Endothelial cell of umbilical vein (primary cell): ENCODE measurements at regions not wholly inside any gene's neighbourhood (a gene's known extent, or its start where the extent isn't known, plus 50 kb on each side); places are given as distances from the start of the nearest gene placed in this dataset.

Experiments
- BruUV-seq: library from RNA; stranded (reverse); fragments of 400-500 nt; replicated peaks from 2 replicates; lab custom pipeline; 2021; lab: Mats Ljungman, UMichigan
- CTCF ChIA-PET: fragments of 300-600, 350-600 bp; sonication (Branson Sonifier 250); formaldehyde crosslinking; loops from one replicate; lab custom pipeline; 2021; ENCODE audit warnings: antibody characterized with exemption, inconsistent platforms; lab: Charles Lee
- POLR2A ChIA-PET: fragments of 300-600, 350-600 bp; sonication (Branson Sonifier 250); formaldehyde crosslinking; loops from one replicate; lab custom pipeline; 2021; ENCODE audit warnings: antibody characterized with exemption, inconsistent platforms; lab: Charles Lee
- DNase-seq: peaks from one replicate; pipeline ENCODE4 v3.0.0-alpha.2; 2011; ENCODE audit warnings: low read depth, low spot score
- FAIRE-seq: peaks from 2 replicates; lab custom pipeline; 2011; peaks lifted over from hg19 to GRCh38; lab: Jason Lieb, UNC
- H2AFZ ChIP-seq: 2 replicates; pipeline ENCODE4 v1.6.0; 2012; ENCODE audit warnings: low read depth, low read length, control low read depth, inconsistent platforms
- H3K27ac ChIP-seq: 2 replicates; pipeline ENCODE4 v1.5.1; 2011; ENCODE audit warnings: low read depth, mild to moderate bottlenecking, control low read depth, low read length, moderate library complexity; ENCODE audit not compliant: insufficient read depth
- H3K27me3 ChIP-seq, 2 experiments: 2 replicates each; pipeline versions ENCODE4 v1.6.0 to v1.6.1; 2011; ENCODE audit warnings: low read length in 2 of 2, mixed read lengths in 1 of 2; ENCODE audit not compliant: control insufficient read depth in 2 of 2, insufficient read depth in 2 of 2
- H3K36me3 ChIP-seq, 2 experiments: 2 replicates in 1 of 2; 3 replicates in 1 of 2; pipeline ENCODE4 v1.5.1; 2011; ENCODE audit warnings: low read length in 2 of 2, mild to moderate bottlenecking in 1 of 2, moderate library complexity in 1 of 2; ENCODE audit not compliant: control insufficient read depth in 2 of 2, insufficient read depth in 2 of 2; ENCODE audit errors: extremely low read depth in 1 of 2
- H3K4me1 ChIP-seq: 3 replicates; pipeline ENCODE4 v1.5.1; 2011; ENCODE audit warnings: mild to moderate bottlenecking, low read length; ENCODE audit not compliant: control insufficient read depth, insufficient read depth; ENCODE audit errors: extremely low read depth
- H3K4me2 ChIP-seq: 2 replicates; pipeline ENCODE4 v1.6.1; 2011; ENCODE audit warnings: low read length, control low read depth, mixed read lengths; ENCODE audit not compliant: insufficient read depth
- H3K4me3 ChIP-seq, 3 experiments: fragments of 200-600 bp in 1 of 3; sonication (generic), shearing (Covaris generic) in 1 of 3; replicated peaks in 1 of 3; 2 replicates each; pipeline ENCODE4 v1.5.1; 2011 to 2016; ENCODE audit warnings: control low read depth in 3 of 3, low read length in 3 of 3, mild to moderate bottlenecking in 2 of 3, inconsistent platforms in 1 of 3, low read depth in 1 of 3, moderate library complexity in 1 of 3; ENCODE audit not compliant: insufficient read depth in 1 of 3
- H3K79me2 ChIP-seq: 2 replicates; pipeline ENCODE4 v1.6.0; 2012; ENCODE audit warnings: low read length, inconsistent platforms; ENCODE audit not compliant: control insufficient read depth, insufficient read depth
- H3K9ac ChIP-seq: replicated peaks from 2 replicates; pipeline ENCODE3; 2011; ENCODE audit warnings: low read length, control low read depth; ENCODE audit not compliant: insufficient read depth; ENCODE audit errors: extremely low read depth
- H3K9me1 ChIP-seq: replicated peaks from 3 replicates; pipeline ENCODE4 v1.6.0; 2011; ENCODE audit warnings: mild to moderate bottlenecking, low read length; ENCODE audit not compliant: control insufficient read depth, insufficient read depth; ENCODE audit errors: extremely low read depth
- H3K9me3 ChIP-seq: replicated peaks from 2 replicates; pipeline ENCODE4 v1.5.1; 2012; ENCODE audit warnings: low read length, inconsistent platforms; ENCODE audit not compliant: control insufficient read depth, insufficient read depth
- H4K20me1 ChIP-seq: replicated peaks from 2 replicates; pipeline ENCODE3; 2011; ENCODE audit warnings: mild to moderate bottlenecking, low read length; ENCODE audit not compliant: control insufficient read depth, insufficient read depth; ENCODE audit errors: extremely low read depth
- EZH2 ChIP-seq: IDR thresholded peaks from 2 replicates; pipeline ENCODE4 v1.6.1; 2012; ENCODE audit warnings: borderline replicate concordance, low read depth, mild to moderate bottlenecking, moderate library complexity, low read length, inconsistent platforms; ENCODE audit not compliant: severe bottlenecking
- FOS ChIP-seq: IDR thresholded peaks from 2 replicates; pipeline ENCODE4 v1.6.1; 2011; ENCODE audit warnings: mild to moderate bottlenecking, low read length, moderate library complexity, borderline replicate concordance; ENCODE audit not compliant: insufficient read depth
- MAX ChIP-seq: IDR thresholded peaks from 2 replicates; pipeline ENCODE4 v1.6.1; 2011; ENCODE audit not compliant: insufficient read depth, insufficient read length
- POLR2A ChIP-seq: IDR thresholded peaks from 2 replicates; pipeline ENCODE4 v1.6.1; 2012; ENCODE audit warnings: low read depth, mild to moderate bottlenecking, control low read depth, low read length
- POLR2AphosphoS5 ChIP-seq: IDR thresholded peaks from 2 replicates; pipeline ENCODE4 v1.6.1; 2012; ENCODE audit warnings: low read depth, mild to moderate bottlenecking, control low read depth, low read length, moderate library complexity; ENCODE audit not compliant: insufficient read depth
- dilution Hi-C: fragments of 300-500 bp; cut with MboI; formaldehyde crosslinking; loops from one replicate; pipeline ENCODE4 v1.15.0; 2019; ENCODE audit warnings: low sequenced_read_pairs; ENCODE audit not compliant: extremely low pct_ligation_motif_present
- intact Hi-C: fragments of 100-400 bp; cut with micrococcal nuclease; formaldehyde crosslinking; loops from one replicate; pipeline ENCODE4 v1.10.0; 2022
- TF ChIP-seq, protein P1 (sequence below), 2 donors: IDR thresholded peaks; 1 replicate in 1 of 2; 2 replicates in 1 of 2; pipeline ENCODE4 v1.5.1; 2011; ENCODE audit warnings: low read length in 2 of 2, mild to moderate bottlenecking in 2 of 2, moderate library complexity in 2 of 2, control low read depth in 1 of 2, inconsistent platforms in 1 of 2, low read depth in 1 of 2; ENCODE audit not compliant: insufficient read depth in 1 of 2; ENCODE audit errors: extremely low read depth in 1 of 2

DNA sequence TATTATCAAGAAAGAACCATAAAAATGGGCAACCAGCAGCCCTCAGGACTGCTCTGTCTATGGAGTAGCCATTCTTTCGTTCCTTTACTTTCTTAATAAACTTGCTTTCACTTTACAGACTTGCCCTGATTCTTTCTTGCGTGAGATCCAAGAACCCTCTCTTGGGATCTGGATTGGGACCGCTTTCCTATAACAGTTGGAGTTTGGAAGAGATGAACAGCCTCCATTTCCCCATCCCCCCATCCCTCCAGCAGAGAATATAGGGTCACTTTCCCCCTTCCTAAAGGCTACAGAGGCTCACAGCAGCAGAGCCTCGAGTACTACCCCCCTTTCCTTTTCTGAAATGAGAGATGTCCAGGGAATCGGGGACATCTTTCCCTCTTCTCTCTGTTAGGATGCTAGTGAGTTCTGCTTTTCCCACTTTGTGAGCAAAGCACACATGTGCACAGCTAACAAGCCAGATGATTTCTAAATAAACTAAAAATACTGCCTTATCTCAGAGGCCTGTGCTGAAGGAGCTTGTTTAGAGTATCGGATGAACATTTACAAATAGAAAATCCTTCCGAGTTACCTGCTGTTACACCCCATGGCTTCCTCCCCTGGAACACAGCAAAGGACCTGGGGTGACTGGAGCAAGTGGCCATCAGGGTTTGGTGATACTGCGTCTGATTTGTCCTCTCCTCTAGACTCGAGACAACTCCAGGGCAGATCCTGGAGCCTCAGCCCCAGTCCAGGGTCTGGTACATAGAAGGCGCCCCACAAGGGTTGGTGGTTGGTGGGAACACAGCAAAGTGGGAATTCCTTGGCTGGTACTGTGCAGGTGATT, 144.2 kb downstream of the SLC38A6 start:
- FAIRE-seq (no peak), DNase-seq (no peak)
- no peaks in the 10 kb centered on the region for H3K9me3 ChIP-seq
- H3K4me2 ChIP-seq, result peak overlapping the region; percentile 2
- ChIA-PET CTCF (interaction anchor here (0.5 to 1.7 kb wide), 6 partner anchors 21 to 144 kb away, joined by 3 to 13 read pairs (median 4); partner anchors contain the start of genes SLC38A6 and TRMT5), POLR2A (interaction anchor here (1.2 to 1.3 kb wide), 2 partner anchors 22 to 58 kb away, joined by 3 to 4 read pairs; no protein-coding TSS in a partner anchor)
- no peaks in the 10 kb centered on the region for H3K9me1 ChIP-seq
- H3K4me1 ChIP-seq, result peaks cover 37% of the 10 kb centered on the region
- no peak overlapping the region for H3K4me3 ChIP-seq
- H4K20me1 ChIP-seq, result no peaks in the 10 kb centered on the region
- no peaks in the 10 kb centered on the region for H3K27me3 ChIP-seq
- no peak overlapping the region for H2AFZ ChIP-seq
- H3K9ac ChIP-seq, result peak overlapping the region; percentile 10
- H3K27ac ChIP-seq, result peak overlapping the region; percentile 36
- no peaks in the 10 kb centered on the region for H3K79me2 ChIP-seq
- H3K36me3 ChIP-seq, result no peaks in the 10 kb centered on the region
- intact Hi-C loops, result no loop called here
- TF ChIP-seq POLR2A, result no peak
- no peak for TF ChIP-seq MAX
- TF ChIP-seq, protein P1, sequence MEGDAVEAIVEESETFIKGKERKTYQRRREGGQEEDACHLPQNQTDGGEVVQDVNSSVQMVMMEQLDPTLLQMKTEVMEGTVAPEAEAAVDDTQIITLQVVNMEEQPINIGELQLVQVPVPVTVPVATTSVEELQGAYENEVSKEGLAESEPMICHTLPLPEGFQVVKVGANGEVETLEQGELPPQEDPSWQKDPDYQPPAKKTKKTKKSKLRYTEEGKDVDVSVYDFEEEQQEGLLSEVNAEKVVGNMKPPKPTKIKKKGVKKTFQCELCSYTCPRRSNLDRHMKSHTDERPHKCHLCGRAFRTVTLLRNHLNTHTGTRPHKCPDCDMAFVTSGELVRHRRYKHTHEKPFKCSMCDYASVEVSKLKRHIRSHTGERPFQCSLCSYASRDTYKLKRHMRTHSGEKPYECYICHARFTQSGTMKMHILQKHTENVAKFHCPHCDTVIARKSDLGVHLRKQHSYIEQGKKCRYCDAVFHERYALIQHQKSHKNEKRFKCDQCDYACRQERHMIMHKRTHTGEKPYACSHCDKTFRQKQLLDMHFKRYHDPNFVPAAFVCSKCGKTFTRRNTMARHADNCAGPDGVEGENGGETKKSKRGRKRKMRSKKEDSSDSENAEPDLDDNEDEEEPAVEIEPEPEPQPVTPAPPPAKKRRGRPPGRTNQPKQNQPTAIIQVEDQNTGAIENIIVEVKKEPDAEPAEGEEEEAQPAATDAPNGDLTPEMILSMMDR (IDR thresholded peaks at IDR 0.05; ENCODE audit: extremely low read depth in 1 of 2, insufficient read depth in 1 of 2, low read depth in 1 of 2, low read length in 2 of 2), result no peak
- no peak for TF ChIP-seq EZH2
- no peak for TF ChIP-seq POLR2AphosphoS5
- TF ChIP-seq FOS, result no peak
- dilution Hi-C loops, result no loop called here
- TSS peak; percentile 72 for BruUV-seq
